ENCODE measurements at regions not wholly inside any gene's neighbourhood (a gene's known extent, or its start where the extent isn't known, plus 50 kb on each side); places are given as distances from the start of the nearest gene placed in this dataset.

- DNase-seq (no peak), ATAC-seq (no peak)
- Mint-ChIP-seq H3K27me3 (ENCODE audit: low read depth) (peaks cover 5% of the 10 kb centered on the region), H3K36me3 (ENCODE audit: insufficient read depth) (no peaks in the 10 kb centered on the region), H3K9me3 (no peaks in the 10 kb centered on the region), H3K4me3 (no peak overlapping the region), H3K4me1 (ENCODE audit: low read depth) (no peaks in the 10 kb centered on the region)
Measured at GRCh38 chr3:124161448-124161847, 169.5 kb upstream of the ROPN1 start.

DNA sequence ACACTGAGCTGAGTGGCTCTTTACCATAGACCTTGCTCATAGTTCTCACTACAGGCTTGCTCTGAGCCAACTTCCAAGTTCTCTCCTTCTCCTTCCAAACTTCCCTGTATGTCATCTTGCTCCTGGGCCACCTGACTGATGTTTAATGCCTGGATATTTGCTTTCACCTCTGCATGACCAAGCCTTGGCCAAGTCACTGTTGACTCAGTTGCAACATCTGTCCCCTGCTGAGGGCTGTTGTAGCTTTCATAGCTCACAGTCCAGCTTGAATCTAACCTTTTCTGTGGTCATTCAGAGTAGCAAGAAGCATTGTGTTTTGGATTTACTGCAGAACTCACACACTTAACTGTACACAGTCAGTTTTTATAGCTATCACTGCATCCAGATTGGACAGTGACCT lies 171.8 kb upstream of the ROPN1 start:
- Mint-ChIP-seq H3K4me1 (ENCODE audit: low read depth) (no peaks in the 10 kb centered on the region), H3K27me3 (ENCODE audit: low read depth) (no peaks in the 10 kb centered on the region), H3K4me3 (no peak overlapping the region), H3K36me3 (ENCODE audit: insufficient read depth) (no peaks in the 10 kb centered on the region), H3K9me3 (no peaks in the 10 kb centered on the region)
- DNase-seq (no peak), ATAC-seq (no peak)

DNA sequence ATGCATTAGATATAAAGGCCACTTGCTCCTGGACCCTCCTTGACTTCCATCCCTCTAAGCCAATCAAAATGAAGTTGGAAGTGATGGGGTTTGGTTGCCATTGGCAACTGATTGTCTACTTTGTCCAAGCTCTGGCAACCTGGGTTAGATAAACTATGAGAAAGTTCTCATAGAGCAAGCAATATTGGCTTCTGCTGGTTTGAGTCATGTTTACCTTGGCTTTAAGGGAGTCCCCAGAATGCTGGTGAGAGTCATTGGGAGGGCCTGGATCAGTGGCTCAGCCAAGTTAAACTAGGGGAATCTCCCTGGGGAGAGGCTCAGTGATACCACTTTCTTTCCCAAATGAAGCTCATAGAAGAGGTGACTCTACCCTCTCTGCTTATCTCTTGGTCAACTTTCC lies 176.3 kb upstream of the ROPN1 start:
- Mint-ChIP-seq H3K9me3 (no peaks in the 10 kb centered on the region), H3K27me3 (ENCODE audit: low read depth) (no peaks in the 10 kb centered on the region), H3K4me3 (no peak overlapping the region), H3K4me1 (ENCODE audit: low read depth) (no peaks in the 10 kb centered on the region), H3K36me3 (ENCODE audit: insufficient read depth) (no peaks in the 10 kb centered on the region)
- ATAC-seq (no peak), DNase-seq (no peak)

GRCh38 chr3:124172283-124172682 lies 180.4 kb upstream of the ROPN1 start:
- H3K4me1 Mint-ChIP-seq (ENCODE audit: low read depth) = no peaks in the 10 kb centered on the region
- ATAC-seq (no peak), DNase-seq (no peak)
- H3K27me3 Mint-ChIP-seq (ENCODE audit: low read depth) = no peaks in the 10 kb centered on the region
- H3K36me3 Mint-ChIP-seq (ENCODE audit: insufficient read depth) = no peaks in the 10 kb centered on the region
- H3K9me3 Mint-ChIP-seq = no peaks in the 10 kb centered on the region
- H3K4me3 Mint-ChIP-seq = no peak overlapping the region

GRCh38 chr3:124172816-124173215 lies 180.9 kb upstream of the ROPN1 start:
- peaks cover 2% of the 10 kb centered on the region for H3K27me3 Mint-ChIP-seq (ENCODE audit: low read depth)
- H3K4me3 Mint-ChIP-seq = no peak overlapping the region
- H3K9me3 Mint-ChIP-seq = no peaks in the 10 kb centered on the region
- DNase-seq (no peak), ATAC-seq (no peak)
- no peaks in the 10 kb centered on the region for H3K36me3 Mint-ChIP-seq (ENCODE audit: insufficient read depth)
- no peaks in the 10 kb centered on the region for H3K4me1 Mint-ChIP-seq (ENCODE audit: low read depth)

DNA sequence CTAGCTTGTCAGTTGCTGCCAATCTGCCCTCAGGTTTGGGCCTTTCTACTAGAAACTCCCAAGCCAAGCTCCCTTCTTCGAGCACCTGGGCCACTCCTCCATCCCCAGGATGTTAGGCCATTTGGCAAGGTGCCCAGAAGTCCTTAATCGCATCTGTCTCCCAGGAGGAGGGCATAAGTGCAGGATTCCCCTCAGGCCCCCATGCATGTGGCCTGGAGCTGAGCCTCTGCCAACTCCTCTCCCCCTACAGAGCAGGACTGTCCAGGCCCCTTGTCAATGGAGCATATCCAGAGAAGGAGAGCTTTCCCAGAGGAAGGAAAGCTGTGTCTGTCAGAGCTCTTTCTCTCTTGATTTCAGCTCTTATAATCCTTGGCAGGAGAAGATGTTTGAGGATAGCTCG lies 182.6 kb upstream of the ROPN1 start:
- H3K36me3 Mint-ChIP-seq (ENCODE audit: insufficient read depth) = no peaks in the 10 kb centered on the region
- H3K4me1 Mint-ChIP-seq (ENCODE audit: low read depth) = no peaks in the 10 kb centered on the region
- H3K9me3 Mint-ChIP-seq = no peaks in the 10 kb centered on the region
- DNase-seq (no peak), ATAC-seq (no peak)
- peaks cover 2% of the 10 kb centered on the region for H3K27me3 Mint-ChIP-seq (ENCODE audit: low read depth)
- no peak overlapping the region for H3K4me3 Mint-ChIP-seq

- H3K27me3 Mint-ChIP-seq (ENCODE audit: low read depth) = peaks cover 2% of the 10 kb centered on the region
- H3K4me1 Mint-ChIP-seq (ENCODE audit: low read depth) = no peaks in the 10 kb centered on the region
- no peaks in the 10 kb centered on the region for H3K9me3 Mint-ChIP-seq
- no peak overlapping the region for H3K4me3 Mint-ChIP-seq
- DNase-seq (no peak), ATAC-seq (no peak)
- H3K36me3 Mint-ChIP-seq (ENCODE audit: insufficient read depth) = no peaks in the 10 kb centered on the region
Measured at GRCh38 chr3:124174910-124175874, 183.3 kb upstream of the ROPN1 start.

DNA sequence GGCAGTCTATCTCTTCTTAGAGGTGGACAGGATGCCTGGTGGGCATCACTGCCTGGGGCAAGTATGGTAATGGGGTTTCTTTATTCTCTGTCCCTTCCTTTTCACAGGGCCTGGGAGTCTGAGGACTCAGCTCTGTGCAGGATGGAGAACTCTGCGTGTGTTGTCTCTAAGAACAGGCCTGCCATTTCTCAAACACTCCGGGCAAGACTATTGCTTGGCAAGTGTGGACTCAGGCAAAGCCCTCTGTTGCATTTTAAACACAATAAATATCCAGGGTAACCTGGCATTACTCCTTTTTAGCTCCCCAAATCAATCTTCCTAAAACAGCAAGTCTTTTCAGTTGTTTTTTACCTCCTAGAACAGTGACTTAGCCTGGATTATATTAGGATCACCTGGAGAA lies 185.1 kb upstream of the ROPN1 start:
- H3K4me1 Mint-ChIP-seq (ENCODE audit: low read depth) = no peaks in the 10 kb centered on the region
- H3K36me3 Mint-ChIP-seq (ENCODE audit: insufficient read depth) = no peaks in the 10 kb centered on the region
- ATAC-seq = no peak
- H3K4me3 Mint-ChIP-seq = no peak overlapping the region
- H3K9me3 Mint-ChIP-seq = no peaks in the 10 kb centered on the region
- DNase-seq = no peak
- H3K27me3 Mint-ChIP-seq (ENCODE audit: low read depth) = peaks cover 5% of the 10 kb centered on the region

GRCh38 chr3:124178531-124178930 lies 186.6 kb upstream of the ROPN1 start:
- Mint-ChIP-seq H3K9me3 (no peaks in the 10 kb centered on the region), H3K4me3 (no peak overlapping the region), H3K36me3 (ENCODE audit: insufficient read depth) (no peaks in the 10 kb centered on the region), H3K4me1 (ENCODE audit: low read depth) (no peaks in the 10 kb centered on the region), H3K27me3 (ENCODE audit: low read depth) (peaks cover 5% of the 10 kb centered on the region)
- ATAC-seq = no peak
- no peak for DNase-seq

DNA sequence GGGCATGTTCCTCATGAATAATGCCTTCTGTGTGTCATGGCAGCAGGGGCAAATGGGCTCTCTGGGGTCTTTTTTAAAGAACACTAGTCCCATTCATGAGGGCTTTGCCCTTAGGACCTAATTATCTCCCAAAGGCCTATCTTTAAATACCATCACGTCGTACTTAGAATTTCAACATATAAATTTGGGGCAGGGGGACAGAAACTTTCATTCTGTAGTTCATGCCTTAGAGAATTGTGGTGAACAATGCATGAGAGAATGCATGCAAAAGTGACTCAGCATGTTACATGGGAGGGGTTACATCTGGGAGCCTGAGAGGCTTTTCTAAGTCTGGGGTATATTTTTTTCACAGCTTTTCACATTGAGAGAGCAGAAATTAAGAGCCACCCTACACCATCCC lies 208.5 kb upstream of the ROPN1 start:
- no peaks in the 10 kb centered on the region for H3K36me3 Mint-ChIP-seq (ENCODE audit: insufficient read depth)
- ATAC-seq (no peak), DNase-seq (no peak)
- peaks cover 10% of the 10 kb centered on the region for H3K27me3 Mint-ChIP-seq (ENCODE audit: low read depth)
- H3K4me1 Mint-ChIP-seq (ENCODE audit: low read depth) = no peaks in the 10 kb centered on the region
- no peaks in the 10 kb centered on the region for H3K9me3 Mint-ChIP-seq
- H3K4me3 Mint-ChIP-seq = no peak overlapping the region

DNA sequence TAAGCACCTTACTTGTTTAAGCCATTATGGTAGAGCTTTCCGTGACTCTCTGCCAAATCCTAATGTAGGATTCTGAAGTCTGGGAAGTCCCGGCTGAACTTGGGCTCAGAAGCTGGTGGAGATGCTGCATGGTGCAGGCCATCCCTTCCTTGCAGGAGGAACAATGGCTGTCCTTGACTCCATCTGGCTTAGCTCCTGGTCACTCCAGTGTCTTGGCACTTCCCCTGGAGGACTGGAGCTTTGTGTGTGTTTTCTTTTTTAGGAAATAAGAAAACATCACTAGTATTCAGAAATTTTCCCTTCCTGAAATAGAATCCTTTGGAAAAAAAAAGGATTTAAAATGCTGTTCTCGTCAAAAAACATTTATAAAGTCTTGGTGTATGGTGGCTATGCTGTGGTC lies 209.3 kb upstream of the ROPN1 start:
- Mint-ChIP-seq H3K27me3 (ENCODE audit: low read depth) (peaks cover 10% of the 10 kb centered on the region), H3K4me1 (ENCODE audit: low read depth) (no peaks in the 10 kb centered on the region), H3K36me3 (ENCODE audit: insufficient read depth) (no peaks in the 10 kb centered on the region), H3K9me3 (no peaks in the 10 kb centered on the region), H3K4me3 (no peak overlapping the region)
- DNase-seq (no peak), ATAC-seq (no peak)

- Mint-ChIP-seq H3K36me3 (ENCODE audit: insufficient read depth) (no peaks in the 10 kb centered on the region), H3K27me3 (ENCODE audit: low read depth) (peaks cover 13% of the 10 kb centered on the region), H3K4me1 (ENCODE audit: low read depth) (no peaks in the 10 kb centered on the region), H3K9me3 (no peaks in the 10 kb centered on the region), H3K4me3 (no peak overlapping the region)
- DNase-seq = no peak
- ATAC-seq = no peak
Measured at GRCh38 chr3:124201786-124202185, 209.9 kb upstream of the ROPN1 start.

DNA sequence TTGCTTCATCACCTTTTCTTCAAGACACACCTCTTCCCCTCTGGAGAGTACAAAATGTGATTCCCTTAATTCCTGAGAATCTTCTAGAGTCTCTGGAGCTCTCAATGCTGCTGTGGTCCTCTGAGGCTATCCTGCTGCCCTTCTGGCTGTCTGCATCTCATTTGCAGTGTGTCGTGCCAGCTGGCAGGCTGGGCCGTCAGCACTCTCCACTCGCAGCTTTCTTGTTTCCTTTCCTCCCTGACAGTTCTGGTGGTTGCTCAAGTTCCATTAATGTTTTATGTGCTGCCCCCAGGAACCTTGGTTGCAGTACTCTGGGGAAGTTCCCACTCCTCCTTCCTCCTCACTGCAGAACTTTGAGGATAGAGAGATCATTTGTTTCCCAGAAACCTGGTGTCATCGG lies 210.8 kb upstream of the ROPN1 start:
- no peaks in the 10 kb centered on the region for H3K36me3 Mint-ChIP-seq (ENCODE audit: insufficient read depth)
- H3K27me3 Mint-ChIP-seq (ENCODE audit: low read depth) = peaks cover 16% of the 10 kb centered on the region
- no peak for DNase-seq
- H3K9me3 Mint-ChIP-seq = no peaks in the 10 kb centered on the region
- H3K4me1 Mint-ChIP-seq (ENCODE audit: low read depth) = no peaks in the 10 kb centered on the region
- no peak overlapping the region for H3K4me3 Mint-ChIP-seq
- ATAC-seq = no peak

- Mint-ChIP-seq H3K4me3 (no peak overlapping the region), H3K4me1 (ENCODE audit: low read depth) (no peaks in the 10 kb centered on the region), H3K9me3 (no peaks in the 10 kb centered on the region), H3K36me3 (ENCODE audit: insufficient read depth) (no peaks in the 10 kb centered on the region), H3K27me3 (ENCODE audit: low read depth) (peaks cover 14% of the 10 kb centered on the region)
- ATAC-seq (no peak), DNase-seq (no peak)
Measured at GRCh38 chr3:124203292-124203691, 211.4 kb upstream of the ROPN1 start.

DNA sequence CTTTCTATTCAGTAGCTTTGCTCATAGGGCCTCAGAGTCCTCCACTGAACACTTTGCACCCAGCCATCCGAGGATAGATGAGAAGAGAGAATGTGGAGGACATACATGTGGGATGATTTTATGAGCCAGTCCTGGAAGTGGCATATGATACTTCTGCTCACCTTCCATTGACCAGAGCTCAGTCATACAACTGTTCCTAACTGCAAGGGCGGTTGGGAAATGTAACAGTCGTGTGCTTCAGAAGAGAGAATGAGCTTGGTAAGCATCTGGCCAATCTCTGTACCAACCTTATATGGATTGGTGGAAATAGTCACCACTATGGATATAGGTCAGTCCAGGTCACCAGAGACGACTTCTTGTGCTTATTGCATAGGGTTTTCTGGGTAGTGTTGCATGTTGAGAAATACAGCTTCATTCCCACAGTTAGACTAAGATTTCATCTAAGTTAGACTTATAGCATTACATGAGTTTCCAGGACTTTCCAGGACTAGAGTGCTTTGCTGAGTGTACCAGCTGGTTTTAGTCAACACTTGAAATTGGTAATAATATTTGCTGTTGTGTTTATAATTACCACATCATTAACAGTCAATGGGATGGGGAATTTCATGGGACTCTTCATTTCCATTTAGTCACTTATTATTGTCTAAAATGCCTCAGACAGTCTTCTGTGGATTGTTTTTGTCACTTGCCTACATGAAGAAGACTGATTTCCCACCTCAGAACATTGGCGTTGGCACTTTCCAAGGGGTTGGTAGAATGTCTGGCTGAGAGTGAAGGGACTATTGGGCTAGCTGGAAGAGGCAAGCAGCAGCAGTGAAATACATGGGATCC lies 214.5 kb upstream of the ROPN1 start:
- no peak for DNase-seq
- Mint-ChIP-seq H3K9me3 (no peaks in the 10 kb centered on the region), H3K4me1 (ENCODE audit: low read depth) (no peaks in the 10 kb centered on the region), H3K27me3 (ENCODE audit: low read depth) (peaks cover 11% of the 10 kb centered on the region), H3K36me3 (ENCODE audit: insufficient read depth) (no peaks in the 10 kb centered on the region), H3K4me3 (no peak overlapping the region)
- peak in 1 of 2 donors; percentile 23 for ATAC-seq
